Liver (tissue), 8 donors: ENCODE measurements at regions not wholly inside any gene's neighbourhood (a gene's known extent, or its start where the extent isn't known, plus 50 kb on each side); places are given as distances from the start of the nearest gene placed in this dataset.

Experiments
- DNase-seq: peaks from one replicate; pipeline ENCODE4 v3.0.0-alpha.2; 2017; ENCODE audit warnings: low spot score
- H3K27ac ChIP-seq, 2 donors: one replicate each; pipeline ENCODE4 v1.7.0; 2013; ENCODE audit warnings: inconsistent platforms in 2 of 2, low read length in 2 of 2, control low read depth in 1 of 2, low read depth in 1 of 2, mild to moderate bottlenecking in 1 of 2
- H3K27me3 ChIP-seq, 4 donors: one replicate each; pipeline versions ENCODE4 v1.6.1 to v1.7.0; 2013; ENCODE audit warnings: low read length in 3 of 4, inconsistent platforms in 1 of 4, mild to moderate bottlenecking in 1 of 4, moderate library complexity in 1 of 4; ENCODE audit not compliant: control insufficient read depth in 4 of 4, insufficient read depth in 4 of 4
- H3K36me3 ChIP-seq, 4 donors: one replicate each; pipeline versions ENCODE4 v1.6.1 to v1.7.0; 2013; ENCODE audit warnings: low read length in 3 of 4, mild to moderate bottlenecking in 3 of 4, low read depth in 1 of 4, moderate library complexity in 1 of 4; ENCODE audit not compliant: control insufficient read depth in 4 of 4, insufficient read depth in 3 of 4
- H3K4me1 ChIP-seq, 4 donors: one replicate each; pipeline versions ENCODE4 v1.6.1 to v1.7.0; 2013; ENCODE audit warnings: low read length in 3 of 4, mild to moderate bottlenecking in 3 of 4, moderate library complexity in 1 of 4; ENCODE audit not compliant: control insufficient read depth in 4 of 4, insufficient read depth in 4 of 4
- H3K4me3 ChIP-seq, 3 donors: one replicate each; pipeline versions ENCODE4 v1.6.1 to v1.7.0; 2013; ENCODE audit warnings: low read length in 3 of 3, control low read depth in 1 of 3, low read depth in 1 of 3, mild to moderate bottlenecking in 1 of 3
- H3K9ac ChIP-seq, 2 donors: one replicate each; pipeline ENCODE4 v1.7.0; 2013; ENCODE audit warnings: low read length in 2 of 2, mild to moderate bottlenecking in 2 of 2, moderate library complexity in 2 of 2, control low read depth in 1 of 2, low read depth in 1 of 2
- H3K9me3 ChIP-seq, 4 donors: one replicate each; pipeline versions ENCODE4 v1.6.1 to v1.7.0; 2013; ENCODE audit warnings: low read length in 3 of 4; ENCODE audit not compliant: control insufficient read depth in 4 of 4
- ATF3 ChIP-seq: IDR thresholded peaks from 2 replicates; pipeline ENCODE4 v1.6.1; 2016; ENCODE audit warnings: antibody characterized with exemption
- CTCF ChIP-seq: fragments of 150-350 bp; IDR thresholded peaks from 2 replicates; pipeline ENCODE4 v1.5.1; 2017; ENCODE audit warnings: improper control_type of control experiment, low read depth, low read length; ENCODE audit not compliant: missing input control
- EGR1 ChIP-seq, 2 donors: IDR thresholded peaks; 2 replicates each; pipeline ENCODE4 v1.6.1; 2016 to 2018; ENCODE audit warnings: antibody characterized with exemption in 2 of 2, low read depth in 2 of 2
- FOXA1 ChIP-seq: IDR thresholded peaks from 2 replicates; pipeline ENCODE4 v1.6.1; 2016; ENCODE audit warnings: antibody characterized with exemption
- FOXA2 ChIP-seq: IDR thresholded peaks from 2 replicates; pipeline ENCODE4 v1.6.1; 2016; ENCODE audit warnings: antibody characterized with exemption
- REST ChIP-seq: IDR thresholded peaks from 2 replicates; pipeline ENCODE4 v1.6.1; 2016; ENCODE audit warnings: antibody characterized with exemption, mild to moderate bottlenecking
- SP1 ChIP-seq: IDR thresholded peaks from 2 replicates; pipeline ENCODE4 v1.6.1; 2018; ENCODE audit warnings: antibody characterized with exemption, mild to moderate bottlenecking
- TAF1 ChIP-seq: conservative IDR thresholded peaks from 2 replicates; pipeline ENCODE4 v1.6.1; 2016; ENCODE audit warnings: antibody characterized with exemption, mild to moderate bottlenecking
- ZBTB33 ChIP-seq: IDR thresholded peaks from 2 replicates; pipeline ENCODE4 v1.6.1; 2016; ENCODE audit warnings: antibody characterized with exemption
- WGBS: extraction: QIAGEN DNeasy Blood & Tissue Kit; methylation state at CpG from one replicate; pipeline ENCODE4 v1.1.7; 2013; 5-methylcytosine and 5-hydroxymethylcytosine counted together
- donor health status: healthy.
- donor health status: healthy.
- donor health status: healthy.
- donor health status: healthy.
- donor health status: healthy.

- TF ChIP-seq CTCF (no peak), FOXA1 (no peak), FOXA2 (no peak)
Observed at GRCh38 chr13:53207556-53207955, 178.9 kb downstream of the OLFM4 start (continued).

GRCh38 chr13:53214433-53214832 is 185.8 kb downstream of the OLFM4 start:
- no peak for DNase-seq
- H3K27ac ChIP-seq, result no peak overlapping the region
- TF ChIP-seq TAF1, result no peak
- no peaks in the 10 kb centered on the region for H3K27me3 ChIP-seq
- 68% methylated on average over 4 of the region's 4 CpGs for WGBS
- H3K4me1 ChIP-seq, result no peaks in the 10 kb centered on the region
- H3K4me3 ChIP-seq, result no peak overlapping the region
- H3K9ac ChIP-seq, result no peak overlapping the region
- no peaks in the 10 kb centered on the region for H3K36me3 ChIP-seq
- H3K9me3 ChIP-seq, result no peaks in the 10 kb centered on the region

GRCh38 chr13:53215563-53215962 is 186.9 kb downstream of the OLFM4 start:
- H3K27ac ChIP-seq, result no peak overlapping the region
- H3K27me3 ChIP-seq, result no peaks in the 10 kb centered on the region
- no peaks in the 10 kb centered on the region for H3K36me3 ChIP-seq
- DNase-seq, result no peak
- WGBS, result 44% methylated on average over 2 of the region's 2 CpGs
- no peak for TF ChIP-seq FOXA2
- TF ChIP-seq REST, result no peak
- no peak for TF ChIP-seq ZBTB33
- TF ChIP-seq ATF3, result no peak
- TF ChIP-seq EGR1 (IDR thresholded peaks at IDR 0.05; ENCODE audit: low read depth in 2 of 2), result no peak
- no peak for TF ChIP-seq TAF1
- no peak for TF ChIP-seq SP1
- H3K4me3 ChIP-seq, result no peak overlapping the region
- H3K9me3 ChIP-seq, result no peaks in the 10 kb centered on the region
- no peaks in the 10 kb centered on the region for H3K4me1 ChIP-seq
- no peak overlapping the region for H3K9ac ChIP-seq
